Frontal cortex (tissue), 3 donors: ENCODE measurements at regions not wholly inside any gene's neighbourhood (a gene's known extent, or its start where the extent isn't known, plus 50 kb on each side); places are given as distances from the start of the nearest gene placed in this dataset.

Source experiments
- DNase-seq, 2 donors: peaks; one replicate each; pipeline ENCODE4 v3.0.0; 2012; ENCODE audit warnings: low spot score in 2 of 2
- FAIRE-seq: peaks from 2 replicates; lab custom pipeline; 2012; peaks lifted over from hg19 to GRCh38; lab: Jason Lieb, UNC
- donor health status: control.
- donor health status: control.
- donor health status: control.

DNA sequence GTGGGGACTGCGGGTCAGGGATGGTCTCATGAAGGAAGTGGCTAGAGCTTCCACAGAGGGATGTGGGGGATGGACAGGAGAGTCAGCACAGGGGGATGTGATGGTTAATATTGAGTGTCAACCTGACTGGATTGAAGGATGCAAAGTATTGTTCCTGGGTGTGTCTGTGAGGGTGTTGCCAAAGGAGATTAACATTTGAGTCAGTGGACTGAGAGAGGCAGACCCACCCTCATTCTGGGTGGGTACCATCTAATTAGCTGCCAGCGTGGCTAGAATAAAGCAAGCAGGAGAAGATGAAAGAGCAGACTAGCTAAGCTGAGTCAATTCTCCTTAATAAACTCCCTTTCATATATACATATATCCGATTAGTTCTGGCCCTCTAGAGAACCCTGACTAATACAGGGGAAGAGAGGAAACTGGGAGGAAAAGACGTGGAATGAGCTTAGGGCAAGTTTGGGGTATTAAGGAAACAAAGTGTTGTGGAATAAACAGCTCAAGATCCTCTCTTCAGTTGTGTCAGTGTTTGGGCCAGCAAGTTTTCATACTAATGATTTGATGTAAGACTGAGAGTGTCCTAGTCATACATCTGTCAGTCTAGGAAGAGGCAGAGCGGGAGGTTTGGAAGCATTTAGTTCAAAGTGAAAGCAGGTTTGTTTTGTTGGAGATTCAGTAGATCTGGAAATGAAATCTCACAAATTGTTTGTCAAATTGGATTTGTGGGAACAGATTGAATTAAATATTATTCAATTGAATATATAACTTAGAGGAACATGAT is 135.2 kb upstream of the NT5C1B start:
- no peak for FAIRE-seq

DNA sequence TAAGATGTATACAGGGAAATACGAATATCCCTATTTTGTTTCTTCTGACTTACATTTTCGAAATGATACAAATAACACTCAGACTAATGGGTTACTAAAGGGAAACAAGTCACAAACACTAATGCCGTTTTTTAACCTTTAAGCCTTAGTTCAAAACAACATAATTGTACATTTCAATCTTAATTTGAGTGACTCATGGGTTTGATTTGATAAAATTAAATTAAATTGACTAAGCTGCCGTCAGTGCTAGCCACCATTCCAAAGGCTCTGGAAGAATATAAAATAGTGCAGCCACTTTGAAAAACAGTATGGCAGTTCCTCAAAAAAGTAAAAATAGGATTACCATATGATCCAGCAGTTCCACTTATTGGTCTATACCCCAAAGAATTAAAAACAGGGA is 133.8 kb upstream of the NT5C1B start:
- DNase-seq (no peak), FAIRE-seq (no peak)

More for the DNA sequence above, 135.2 kb upstream of the NT5C1B start:
- DNase-seq: no peak

- no peak for FAIRE-seq
- no peak for DNase-seq
Measured at GRCh38 chr2:18722101-18722500, 132.7 kb upstream of the NT5C1B start.

DNA sequence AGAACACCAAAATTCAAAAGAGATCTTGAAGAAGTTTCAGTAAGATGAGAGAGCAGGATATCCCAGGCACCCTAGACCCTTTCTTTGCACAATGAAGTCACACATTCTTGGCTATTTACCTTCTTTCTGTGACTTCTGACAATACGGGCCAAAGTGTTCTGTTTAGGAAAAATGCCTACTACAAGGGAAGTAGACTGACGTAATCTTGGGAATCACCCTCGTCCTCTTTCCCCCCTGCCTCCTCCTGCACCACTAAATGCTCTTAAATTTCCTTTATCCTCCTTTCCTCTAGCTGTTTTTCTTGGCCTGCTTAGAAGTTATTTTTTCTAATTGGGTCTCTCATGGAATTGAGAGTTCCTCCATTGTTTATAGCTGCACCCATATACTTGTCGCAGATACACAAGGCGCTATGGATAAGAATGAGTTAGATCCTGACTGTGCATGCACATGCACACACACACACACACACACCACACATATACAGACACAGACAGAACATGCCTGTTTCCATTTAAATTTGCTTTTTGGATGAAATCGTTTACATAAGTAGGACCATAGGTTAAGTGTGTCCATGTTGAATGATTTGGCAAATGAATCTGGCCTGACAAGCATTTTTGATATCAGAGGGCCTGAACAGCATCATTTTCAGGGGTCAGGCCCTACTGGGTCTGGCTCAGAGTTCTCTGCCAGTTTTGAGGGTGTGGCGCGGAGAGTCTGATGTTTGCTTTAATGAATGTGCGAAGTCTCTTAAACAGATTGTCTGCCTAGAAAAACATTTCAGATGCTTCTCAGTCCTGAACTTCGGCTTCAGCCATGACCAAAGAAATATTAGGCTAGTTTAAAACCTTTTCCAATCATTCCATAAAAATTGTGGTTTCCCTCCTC is 131.9 kb upstream of the NT5C1B start:
- FAIRE-seq: no peak
- DNase-seq: no peak

DNA sequence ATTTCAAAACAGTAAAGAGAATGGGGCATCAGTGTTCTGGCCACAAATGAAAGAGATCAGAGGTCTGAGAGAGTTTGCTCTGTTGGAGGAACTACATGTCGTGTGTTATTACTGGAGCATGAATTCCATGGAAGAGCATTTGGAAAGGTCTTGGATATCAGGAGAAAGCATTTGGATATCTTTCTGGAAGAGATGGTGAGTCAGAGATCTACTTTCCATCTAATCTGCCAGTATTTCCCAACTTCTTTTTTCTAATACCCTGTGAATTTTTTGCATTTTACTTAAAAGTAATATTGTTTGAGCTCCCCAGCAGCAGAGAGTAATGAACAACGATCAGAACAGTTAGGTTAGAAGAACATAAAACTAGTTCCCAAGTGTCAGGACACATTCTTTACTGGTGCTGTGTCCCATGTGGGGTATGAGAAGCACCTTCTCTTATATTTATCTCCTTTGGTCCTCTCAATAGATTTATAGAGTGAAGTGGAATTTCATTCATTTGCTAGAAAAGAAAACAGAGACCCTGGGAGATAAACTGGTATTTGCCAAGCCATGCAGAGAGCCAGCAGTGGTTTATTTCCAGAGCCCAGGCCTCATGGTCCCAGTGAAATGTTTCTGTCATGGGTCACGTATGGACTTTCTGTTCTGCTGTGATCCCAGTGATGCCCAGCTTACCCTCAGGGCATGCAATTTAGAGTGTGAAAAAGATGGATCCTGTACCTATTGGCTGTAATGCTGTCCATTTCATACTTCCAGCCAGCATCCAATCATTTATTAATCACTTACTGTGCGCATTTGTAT is 130.8 kb upstream of the NT5C1B start:
- FAIRE-seq (no peak), DNase-seq (no peak)

DNA sequence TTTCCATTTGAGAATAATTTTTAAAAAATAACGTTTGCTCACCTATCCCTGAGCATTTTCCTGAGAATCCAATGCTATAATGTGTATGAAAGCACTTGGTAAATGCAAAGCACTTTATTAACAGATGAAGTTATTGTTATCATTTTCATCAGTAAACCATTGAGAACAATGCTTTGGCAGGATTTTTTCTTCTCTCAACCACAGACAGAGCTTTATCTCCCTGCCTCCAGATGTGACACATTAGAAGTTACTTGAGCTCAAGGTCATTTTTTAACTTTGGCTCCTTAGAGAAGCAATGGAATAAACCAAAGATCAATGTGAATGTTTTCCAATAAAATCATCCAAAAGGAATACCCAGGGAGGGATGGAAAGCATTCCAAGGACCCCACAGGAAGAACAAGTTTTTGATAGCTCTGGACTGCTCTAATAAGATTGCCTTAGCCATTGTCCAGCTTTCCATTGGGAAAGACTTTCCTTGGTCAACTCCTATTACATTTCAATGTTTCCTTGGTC is 118.9 kb upstream of the NT5C1B start:
- DNase-seq (no peak), FAIRE-seq (no peak)

GRCh38 chr2:18706001-18706400 is 116.6 kb upstream of the NT5C1B start:
- FAIRE-seq (no peak), DNase-seq (no peak)

DNA sequence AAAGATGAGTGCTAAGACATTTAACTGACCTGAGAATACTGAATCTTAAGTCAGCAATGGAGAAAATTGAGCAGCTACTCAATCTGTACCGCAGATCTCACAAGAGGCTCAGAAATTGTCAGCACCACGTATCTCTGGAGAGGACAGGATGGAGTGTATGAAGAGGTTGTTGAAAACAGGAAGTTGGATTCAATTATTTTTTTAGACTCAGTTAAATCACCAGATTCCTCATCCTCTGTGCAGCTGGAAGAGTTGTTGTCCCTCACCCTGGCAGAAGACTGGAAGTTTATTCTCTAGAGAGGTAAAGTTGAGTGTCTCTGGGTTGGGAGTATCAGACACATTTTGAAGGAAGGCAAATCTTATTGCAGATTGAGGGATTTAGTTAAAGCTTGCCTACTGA is 114.9 kb upstream of the NT5C1B start:
- DNase-seq (no peak), FAIRE-seq (no peak)

- no peak for FAIRE-seq
- no peak for DNase-seq
Measured at GRCh38 chr2:18703555-18703954, 114.2 kb upstream of the NT5C1B start.

GRCh38 chr2:18701981-18702380 is 112.6 kb upstream of the NT5C1B start:
- FAIRE-seq (no peak), DNase-seq (no peak)

GRCh38 chr2:18701546-18701945 is 112.2 kb upstream of the NT5C1B start:
- DNase-seq (no peak), FAIRE-seq (no peak)

- FAIRE-seq: no peak
- DNase-seq: no peak
Measured at GRCh38 chr2:18690342-18690741, 101.0 kb upstream of the NT5C1B start.

DNA sequence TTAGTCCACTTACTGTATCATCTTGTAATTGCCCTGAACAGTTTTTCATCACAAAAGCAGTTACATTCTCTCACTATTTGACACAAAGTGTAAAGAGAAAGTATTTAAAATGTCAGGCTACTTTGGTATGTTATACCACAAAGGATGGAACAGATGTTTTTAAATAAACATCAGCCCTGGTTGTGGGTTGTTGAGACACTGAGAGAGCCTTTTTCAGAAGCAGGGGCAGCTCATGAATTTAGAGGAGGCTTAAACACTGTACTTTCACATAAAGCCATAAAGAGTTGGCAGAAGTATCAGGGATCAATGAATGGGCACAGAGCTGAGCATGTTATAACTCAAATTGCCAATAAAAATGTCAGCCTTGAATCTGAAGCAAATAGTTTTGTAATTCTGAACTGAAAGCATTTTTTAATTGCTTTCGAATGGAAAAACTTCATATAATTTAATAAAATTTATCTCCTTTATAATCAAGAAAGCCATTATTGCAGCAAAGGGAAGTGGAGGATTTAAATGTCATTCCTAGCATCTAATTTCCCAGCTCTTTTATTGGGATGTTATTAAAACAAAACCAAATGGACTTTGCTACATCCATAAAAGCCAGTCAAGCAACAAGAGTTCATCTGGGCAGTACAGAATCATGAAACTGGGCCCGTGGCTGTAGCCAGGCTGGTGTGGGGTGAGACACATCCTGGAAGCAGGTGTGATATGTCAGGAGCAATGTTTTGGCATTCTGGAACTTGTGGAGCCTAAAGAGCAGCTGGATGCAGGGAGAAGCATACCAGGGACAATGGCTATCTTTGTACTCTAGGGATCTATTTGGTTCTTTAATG is 95.1 kb upstream of the NT5C1B start:
- no peak for DNase-seq

DNA sequence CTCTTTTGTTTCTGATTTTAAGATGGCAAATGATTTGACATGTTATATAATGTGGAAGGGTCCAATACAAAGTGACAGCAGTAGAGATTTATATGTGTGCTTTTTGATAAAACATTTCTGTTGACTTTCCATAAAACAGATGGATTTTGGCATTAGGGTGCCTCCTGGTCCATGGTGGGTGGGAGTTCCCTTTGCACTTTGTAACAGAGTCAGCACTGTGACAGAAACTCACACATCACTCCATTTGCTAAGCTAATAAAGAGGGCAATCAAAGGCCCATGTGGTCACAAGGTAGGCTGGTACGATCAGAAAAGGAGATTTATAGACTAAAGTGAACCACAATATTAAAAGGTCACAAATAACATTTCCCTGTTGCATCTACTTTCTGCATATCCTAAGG is 93.3 kb upstream of the NT5C1B start:
- DNase-seq: no peak
- FAIRE-seq: no peak

More for the DNA sequence above, 95.1 kb upstream of the NT5C1B start:
- no peak for FAIRE-seq

- FAIRE-seq: no peak
- DNase-seq: no peak
Measured at GRCh38 chr2:18677280-18677679, 87.9 kb upstream of the NT5C1B start.

DNA sequence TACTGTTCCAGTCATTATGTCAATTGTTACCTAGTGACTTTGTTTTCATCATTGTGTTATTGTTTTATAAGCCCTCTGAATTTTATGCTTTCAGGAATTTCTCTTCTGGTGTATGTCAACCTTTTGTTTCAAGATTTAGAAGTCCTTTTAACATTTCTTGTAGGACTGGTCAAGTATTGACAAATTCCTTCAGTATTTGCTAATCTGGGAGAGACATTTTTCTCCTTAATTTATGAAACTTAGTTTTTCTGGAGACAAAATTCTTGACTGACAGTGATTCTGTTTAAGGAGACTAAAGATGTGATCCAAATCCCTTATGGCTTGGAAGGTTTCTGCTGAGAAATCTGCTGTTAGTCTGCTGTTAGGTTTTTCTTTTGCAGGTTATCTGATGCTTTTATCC is 84.9 kb upstream of the NT5C1B start:
- FAIRE-seq (no peak), DNase-seq (no peak)

- no peak for FAIRE-seq
- DNase-seq: no peak
Measured at GRCh38 chr2:18671363-18671762, 82.0 kb upstream of the NT5C1B start.

DNA sequence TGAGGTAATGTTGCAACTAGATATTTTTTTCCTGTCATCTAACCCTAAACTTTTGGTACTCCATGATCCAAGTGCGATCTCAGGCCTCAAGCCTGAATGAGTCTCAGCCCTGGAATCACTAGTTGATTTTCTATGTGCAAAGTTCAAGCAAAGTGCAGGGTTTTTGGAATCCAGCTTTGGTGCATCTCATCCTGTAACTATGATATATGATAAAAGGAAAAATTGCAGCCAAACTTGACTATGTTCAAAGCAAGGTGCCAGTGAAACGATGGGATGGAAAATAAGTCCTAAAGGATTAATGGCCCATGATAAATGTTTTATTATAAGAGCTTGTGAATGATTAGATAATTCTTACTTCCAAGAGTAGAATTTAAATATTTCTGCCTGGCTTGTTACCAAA is 78.9 kb upstream of the NT5C1B start:
- FAIRE-seq: no peak

GRCh38 chr2:18664421-18664820 is 75.1 kb upstream of the NT5C1B start:
- FAIRE-seq (no peak), DNase-seq (no peak)

More for the DNA sequence above, 78.9 kb upstream of the NT5C1B start:
- no peak for DNase-seq
